Panc1 (cell line): ENCODE measurements at regions not wholly inside any gene's neighbourhood (a gene's known extent, or its start where the extent isn't known, plus 50 kb on each side); places are given as distances from the start of the nearest gene placed in this dataset.

Experiments used
- ATAC-seq: fragments of 200-7000 bp; cut with Tn5 transposase; 2 replicates; pipeline ENCODE4 v1.9.1; 2020; ENCODE audit warnings: mild to moderate bottlenecking, moderate library complexity
- BruUV-seq: library from RNA; stranded (reverse); fragments of 400-500 nt; replicated peaks from 2 replicates; lab custom pipeline; 2021; lab: Mats Ljungman, UMichigan
- CTCF ChIA-PET: fragments of 300-600 bp; sonication (Branson Sonifier 250); formaldehyde crosslinking; loops from one replicate; lab custom pipeline; 2022; ENCODE audit warnings: antibody characterized with exemption; lab: Charles Lee
- POLR2A ChIA-PET: fragments of 300-600 bp; sonication (Branson Sonifier 250); formaldehyde crosslinking; loops from one replicate; lab custom pipeline; 2022; ENCODE audit warnings: antibody characterized with exemption; lab: Charles Lee
- DNase-seq: peaks from one replicate; pipeline ENCODE4 v3.0.0-alpha.2; 2010; ENCODE audit warnings: low read depth, low spot score
- H3K27ac ChIP-seq: 2 replicates; pipeline ENCODE4 v1.5.1; 2011; ENCODE audit warnings: mild to moderate bottlenecking, low read length, inconsistent platforms
- H3K27me3 ChIP-seq: fragments of 200-500 bp; sonication (Bioruptor generic); 2 replicates; pipeline ENCODE4 v1.6.0; 2014; ENCODE audit warnings: low read length, inconsistent platforms; ENCODE audit not compliant: control insufficient read depth, insufficient read depth
- H3K36me3 ChIP-seq: fragments of 200-500 bp; sonication (Bioruptor generic); 2 replicates; pipeline ENCODE4 v1.5.1; 2014; ENCODE audit warnings: inconsistent platforms, mild to moderate bottlenecking, low read length, moderate library complexity; ENCODE audit not compliant: control insufficient read depth, insufficient read depth
- H3K4me1 ChIP-seq: 2 replicates; pipeline ENCODE4 v1.5.1; 2011; ENCODE audit warnings: inconsistent platforms, mild to moderate bottlenecking, low read length, moderate library complexity; ENCODE audit not compliant: control insufficient read depth, insufficient read depth
- H3K4me3 ChIP-seq, 2 experiments: 2 replicates each; pipeline ENCODE4 v1.5.1; 2011 to 2012; ENCODE audit warnings: low read depth in 2 of 2, low read length in 2 of 2, mild to moderate bottlenecking in 2 of 2, inconsistent platforms in 1 of 2, moderate library complexity in 1 of 2
- H3K9me3 ChIP-seq: fragments of 200-500 bp; sonication (Bioruptor generic); 2 replicates; pipeline ENCODE4 v1.5.1; 2014; ENCODE audit warnings: low read depth, mild to moderate bottlenecking, inconsistent platforms, low read length, moderate library complexity; ENCODE audit not compliant: control insufficient read depth, insufficient read depth
- CTCF ChIP-seq: fragments of 450-650 bp; IDR thresholded peaks from 2 replicates; pipeline ENCODE4 v1.5.1; 2017; ENCODE audit warnings: mild to moderate bottlenecking
- POLR2AphosphoS5 ChIP-seq: IDR thresholded peaks from 2 replicates; pipeline ENCODE4 v1.6.1; 2012; ENCODE audit warnings: mild to moderate bottlenecking, low read depth, low read length, moderate library complexity
- REST ChIP-seq, 2 experiments: IDR thresholded peaks; 2 replicates each; pipeline ENCODE4 v1.6.1; 2011 to 2012; ENCODE audit warnings: low read depth in 2 of 2, control low read depth in 1 of 2, low read length in 1 of 2, mild to moderate bottlenecking in 1 of 2, moderate library complexity in 1 of 2; ENCODE audit not compliant: insufficient read depth in 1 of 2
- SIN3A ChIP-seq: IDR thresholded peaks from 2 replicates; pipeline ENCODE4 v1.6.1; 2012; ENCODE audit warnings: low read depth, mild to moderate bottlenecking, low read length, moderate library complexity, borderline replicate concordance; ENCODE audit not compliant: insufficient read depth
- TCF7L2 ChIP-seq: IDR thresholded peaks from 2 replicates; pipeline ENCODE4 v1.6.1; 2011; ENCODE audit warnings: mild to moderate bottlenecking, low read depth, low read length, inconsistent platforms
- in situ Hi-C: cut with HindIII; loops from 2 replicates; pipeline ENCODE4 v1.10.0; 2016; ENCODE audit warnings: low sequenced_read_pairs, low pct_unique_long_range_greater_than_20kb
- intact Hi-C: fragments of 100-400 bp; cut with micrococcal nuclease; formaldehyde crosslinking; loops from one replicate; pipeline ENCODE4 v1.10.0; 2022; ENCODE audit not compliant: unreplicated experiment

GRCh38 chr16:86668136-86668910 lies 90.0 kb downstream of the FOXL1 start:
- Histone ChIP-seq H3K9me3 (no peaks in the 10 kb centered on the region), H3K4me1 (peaks cover 16% of the 10 kb centered on the region), H3K27me3 (no peaks in the 10 kb centered on the region), H3K4me3 (no peak overlapping the region), H3K36me3 (no peaks in the 10 kb centered on the region), H3K27ac (no peak overlapping the region)
- DNase-seq: no peak
- ChIA-PET CTCF (no interaction called here), POLR2A (interaction anchor here (0.7 kb wide), 1 partner anchor 7 kb away, joined by 10 read pairs; no protein-coding TSS in a partner anchor)
- intact Hi-C loops (no loop called here), in situ Hi-C loops (no loop called here)
- BruUV-seq: no TSS peak
- TF ChIP-seq CTCF: no peak
- TF ChIP-seq SIN3A: no peak
- no peak for TF ChIP-seq REST (IDR thresholded peaks at IDR 0.05; ENCODE audit: insufficient read depth in 1 of 2, low read depth in 2 of 2, low read length in 1 of 2)
- no peak for TF ChIP-seq TCF7L2
- TF ChIP-seq POLR2AphosphoS5: no peak
- ATAC-seq: no peak

- no TSS peak for BruUV-seq
- H3K36me3 ChIP-seq: no peaks in the 10 kb centered on the region
- POLR2A ChIA-PET: no interaction called here
- no peak overlapping the region for H3K27ac ChIP-seq
- H3K9me3 ChIP-seq: no peaks in the 10 kb centered on the region
- ATAC-seq (no peak), DNase-seq (no peak)
- H3K4me1 ChIP-seq: peaks cover 10% of the 10 kb centered on the region
- in situ Hi-C loops (no loop called here), intact Hi-C loops (no loop called here)
- no peak overlapping the region for H3K4me3 ChIP-seq
- H3K27me3 ChIP-seq: no peaks in the 10 kb centered on the region
- TF ChIP-seq CTCF (no peak), TCF7L2 (no peak), POLR2AphosphoS5 (no peak), SIN3A (no peak), REST (IDR thresholded peaks at IDR 0.05; ENCODE audit: insufficient read depth in 1 of 2, low read depth in 2 of 2, low read length in 1 of 2) (no peak)
- CTCF ChIA-PET: interaction anchor here (0.6 kb wide), 1 partner anchor 25 kb away, joined by 3 read pairs; no protein-coding TSS in a partner anchor
Observed at GRCh38 chr16:86669285-86669805, 91.0 kb downstream of the FOXL1 start.
